ENCODE measurements at regions not wholly inside any gene's neighbourhood (a gene's known extent, or its start where the extent isn't known, plus 50 kb on each side); places are given as distances from the start of the nearest gene placed in this dataset.

- TF ChIP-seq CTCF (IDR thresholded peaks at IDR 0.05) = no peak
- Mint-ChIP-seq H3K4me3 (no peak overlapping the region), H3K9me3 (no peaks in the 10 kb centered on the region), H3K27me3 (ENCODE audit: insufficient read depth) (no peaks in the 10 kb centered on the region), H3K27ac (no peak overlapping the region), H3K36me3 (ENCODE audit: low read depth) (no peaks in the 10 kb centered on the region), H3K4me1 (ENCODE audit: low read depth) (peaks cover 9% of the 10 kb centered on the region)
- DNase-seq = no peak
Observed at GRCh38 chr3:187906920-187907319, 161.7 kb upstream of the BCL6 start.

- no peak for DNase-seq
- Mint-ChIP-seq H3K4me3 (no peak overlapping the region), H3K9me3 (no peaks in the 10 kb centered on the region), H3K27me3 (ENCODE audit: insufficient read depth) (no peaks in the 10 kb centered on the region), H3K36me3 (ENCODE audit: low read depth) (no peaks in the 10 kb centered on the region), H3K4me1 (ENCODE audit: low read depth) (peaks cover 35% of the 10 kb centered on the region), H3K27ac (no peak overlapping the region)
- no peak for TF ChIP-seq CTCF (IDR thresholded peaks at IDR 0.05)
Observed at GRCh38 chr3:187909866-187910265, 164.6 kb upstream of the BCL6 start.

- Mint-ChIP-seq H3K4me1 (ENCODE audit: low read depth) (peaks cover 46% of the 10 kb centered on the region), H3K4me3 (no peak overlapping the region), H3K9me3 (no peaks in the 10 kb centered on the region), H3K36me3 (ENCODE audit: low read depth) (no peaks in the 10 kb centered on the region), H3K27me3 (ENCODE audit: insufficient read depth) (no peaks in the 10 kb centered on the region; the same call in 1 of the 2 replicates), H3K27ac (no peak overlapping the region)
- no peak for DNase-seq
- TF ChIP-seq CTCF (IDR thresholded peaks at IDR 0.05) = no peak
Observed at GRCh38 chr3:187912007-187912406, 166.7 kb upstream of the BCL6 start.

- H3K27me3 Mint-ChIP-seq (ENCODE audit: insufficient read depth) = no peaks in the 10 kb centered on the region; the same call in 1 of the 2 replicates
- TF ChIP-seq CTCF (IDR thresholded peaks at IDR 0.05) = no peak
Observed at GRCh38 chr3:187913617-187914033, 168.4 kb upstream of the BCL6 start.

GRCh38 chr3:187914231-187914630 is 169.0 kb upstream of the BCL6 start:
- Mint-ChIP-seq H3K36me3 (ENCODE audit: low read depth) (no peaks in the 10 kb centered on the region), H3K4me3 (no peak overlapping the region), H3K27ac (no peak overlapping the region), H3K4me1 (ENCODE audit: low read depth) (peaks cover 54% of the 10 kb centered on the region), H3K9me3 (no peaks in the 10 kb centered on the region), H3K27me3 (ENCODE audit: insufficient read depth) (no peaks in the 10 kb centered on the region; the same call in 1 of the 2 replicates)
- no peak for TF ChIP-seq CTCF (IDR thresholded peaks at IDR 0.05)
- DNase-seq = no peak

More at GRCh38 chr3:187913617-187914033, 168.4 kb upstream of the BCL6 start:
- Mint-ChIP-seq H3K4me1 (ENCODE audit: low read depth) (peaks cover 54% of the 10 kb centered on the region), H3K4me3 (no peak overlapping the region), H3K36me3 (ENCODE audit: low read depth) (no peaks in the 10 kb centered on the region), H3K9me3 (no peaks in the 10 kb centered on the region), H3K27ac (no peak overlapping the region)
- peak; percentile 54 for DNase-seq

GRCh38 chr3:187916072-187916471 is 170.8 kb upstream of the BCL6 start:
- H3K27me3 Mint-ChIP-seq (ENCODE audit: insufficient read depth) = no peaks in the 10 kb centered on the region; the same call in none of the 2 replicates
- no peak overlapping the region for H3K27ac Mint-ChIP-seq
- TF ChIP-seq CTCF (IDR thresholded peaks at IDR 0.05) = no peak
- DNase-seq = no peak
- no peaks in the 10 kb centered on the region for H3K36me3 Mint-ChIP-seq (ENCODE audit: low read depth)
- peaks cover 66% of the 10 kb centered on the region for H3K4me1 Mint-ChIP-seq (ENCODE audit: low read depth)
- no peaks in the 10 kb centered on the region for H3K9me3 Mint-ChIP-seq
- H3K4me3 Mint-ChIP-seq = no peak overlapping the region
